ENCODE measurements at regions not wholly inside any gene's neighbourhood (a gene's known extent, or its start where the extent isn't known, plus 50 kb on each side); places are given as distances from the start of the nearest gene placed in this dataset.

DNA sequence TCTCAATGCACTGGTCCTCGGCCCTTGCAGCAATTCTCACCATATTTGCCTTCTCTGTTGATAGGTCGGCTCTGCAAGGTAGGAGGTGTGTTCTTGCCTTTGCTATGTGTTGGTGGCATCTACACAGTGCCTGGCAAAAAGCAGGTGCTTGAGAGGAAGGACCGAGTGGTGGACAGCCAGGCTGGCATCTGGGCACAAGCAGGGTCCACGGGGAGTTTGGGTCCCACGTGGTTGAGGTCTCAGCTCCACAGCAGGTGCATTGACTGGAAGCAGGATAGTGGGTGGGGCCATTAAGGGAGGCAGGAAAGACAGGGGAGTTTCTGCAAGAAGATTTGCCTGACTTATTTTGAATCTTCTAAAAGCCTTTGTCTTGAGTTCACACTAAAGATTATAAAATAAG is 81.2 kb upstream of the WNT4 start:
- TF ChIP-seq CTCF (IDR thresholded peaks at IDR 0.05) (no peak), EZH2 (IDR thresholded peaks at IDR 0.05; ENCODE audit: borderline replicate concordance, insufficient read depth, low read depth, low read length, poor library complexity, severe bottlenecking) (no peak)
